NCI-H2196 treated with DMSO at 0.1 percent for 48 hours (cell line): ENCODE measurements at regions not wholly inside any gene's neighbourhood (a gene's known extent, or its start where the extent isn't known, plus 50 kb on each side); places are given as distances from the start of the nearest gene placed in this dataset.
"Not testable (repeated sequence)": the region's sequence is repeated elsewhere in the genome, so short reads cannot be mapped to it uniquely, and the experiment has no call there.

Experiments
- DNase-seq: peaks from one replicate; lab custom pipeline; 2025; ENCODE audit not compliant: unreplicated experiment; lab: John Stamatoyannopoulos, UW

DNA sequence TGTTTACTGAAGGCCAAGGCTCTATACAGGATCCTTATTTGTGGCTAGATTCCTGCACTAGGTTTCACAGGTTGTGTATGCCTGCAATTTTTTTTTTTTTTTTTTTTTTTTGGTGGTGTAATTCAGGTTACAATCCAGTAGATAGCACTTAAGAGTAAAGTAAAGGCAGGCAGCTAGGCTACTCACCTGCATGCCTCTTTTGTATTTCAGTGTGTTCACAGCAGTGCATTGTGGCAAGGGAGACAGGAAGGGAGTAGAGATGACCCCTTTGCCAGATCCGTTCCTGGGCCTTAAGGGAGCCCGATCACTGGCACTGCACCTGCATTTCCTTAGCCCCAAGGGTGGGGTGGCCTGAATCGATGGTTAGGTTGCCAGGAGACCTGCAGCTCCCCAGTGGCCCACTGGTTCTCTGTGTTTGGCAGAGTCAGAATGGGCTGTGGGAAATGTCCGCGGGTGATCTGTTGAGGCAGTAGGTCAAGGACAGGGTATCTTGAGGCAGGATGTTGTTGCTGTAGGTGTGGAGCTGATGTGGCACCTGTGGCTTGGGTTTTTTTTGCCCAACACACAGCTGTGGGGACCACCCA is 374.9 kb upstream of the AADAT start:
- no peak for DNase-seq

DNA sequence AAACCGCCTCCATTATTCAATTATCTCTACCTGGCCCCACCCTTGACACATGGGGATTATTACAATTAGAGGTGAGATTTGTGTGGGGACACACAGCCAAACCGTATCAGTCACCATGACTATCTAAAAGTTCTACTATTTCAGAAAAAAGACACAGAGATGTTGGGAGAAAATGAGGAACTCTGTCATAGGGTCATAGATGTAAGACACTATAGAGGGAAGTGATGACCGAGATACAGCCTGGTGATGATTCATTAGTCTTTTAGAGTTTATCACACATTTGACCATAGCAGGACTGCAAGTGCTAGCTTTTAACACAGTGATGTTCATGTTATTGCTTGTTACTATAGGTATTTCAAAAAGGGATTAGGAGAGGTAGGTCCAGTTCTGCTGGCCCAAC is 357.0 kb upstream of the AADAT start:
- DNase-seq = no peak

DNA sequence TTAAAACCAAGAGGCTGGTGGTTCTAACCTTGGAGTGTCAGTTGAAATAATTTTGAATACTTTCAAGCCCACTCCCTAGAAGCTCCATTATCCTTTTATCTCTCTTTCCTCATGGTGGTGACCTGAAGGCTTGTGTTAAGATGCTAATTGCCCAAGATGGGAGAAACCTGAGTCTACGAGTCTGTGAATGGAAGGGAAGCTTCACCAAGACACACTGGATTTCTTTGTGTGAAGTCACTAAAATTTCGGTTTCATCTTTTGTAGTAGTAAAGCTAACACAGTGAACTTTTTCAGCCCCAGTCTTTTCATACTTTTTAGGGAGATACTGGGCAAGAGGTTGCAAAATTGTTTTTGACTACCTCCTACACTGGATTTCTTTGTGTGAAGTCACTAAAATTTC is 351.4 kb upstream of the AADAT start:
- not testable (repeated sequence) for DNase-seq

DNA sequence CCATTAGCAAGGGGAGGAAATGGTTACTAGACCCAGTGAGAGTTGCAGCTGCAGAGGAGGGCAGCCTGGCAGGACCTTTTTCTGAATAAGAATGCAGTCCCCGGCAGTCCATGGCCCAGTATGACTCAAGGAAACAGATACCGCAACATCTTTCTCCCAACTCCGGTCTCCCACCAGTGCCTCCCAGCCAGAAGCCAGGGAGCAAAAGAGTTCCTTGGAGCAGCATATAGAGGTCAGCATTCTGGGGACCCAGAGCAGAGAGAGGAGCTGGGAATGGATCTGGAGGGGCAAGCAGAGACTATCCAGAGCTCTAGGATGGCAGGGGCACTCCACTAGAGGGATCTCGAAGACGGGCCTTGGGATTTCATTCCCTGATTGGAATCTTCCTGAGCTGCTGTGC is 339.2 kb upstream of the AADAT start:
- no peak for DNase-seq

DNA sequence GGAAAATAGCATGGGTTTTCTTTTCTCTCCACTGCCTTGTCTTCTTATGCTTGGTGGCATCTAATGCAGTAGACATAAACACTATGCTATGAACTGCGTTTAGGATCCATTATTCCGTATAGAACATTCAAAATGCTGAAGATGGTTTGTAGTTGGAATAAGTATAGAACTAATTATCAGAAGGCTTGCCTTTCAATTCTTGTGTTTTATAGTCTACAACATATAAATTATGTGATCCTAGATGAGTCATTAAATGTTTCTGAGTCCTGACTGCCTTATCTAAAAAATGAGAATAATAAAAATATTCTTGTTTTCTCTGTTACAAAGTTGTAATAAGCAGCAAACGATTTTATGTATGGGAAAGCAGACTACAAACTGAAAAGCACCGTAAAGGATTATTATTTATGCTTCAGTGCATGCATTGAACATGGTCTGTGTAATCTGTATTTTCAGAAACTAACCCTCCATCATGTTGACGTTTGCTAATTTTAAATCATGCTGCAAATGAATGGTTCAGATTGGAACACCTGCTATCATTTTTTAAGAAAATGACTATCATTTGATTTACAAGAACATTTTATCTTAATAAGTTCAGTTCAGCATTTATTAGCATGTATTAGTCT is 335.9 kb upstream of the AADAT start:
- no peak for DNase-seq

DNA sequence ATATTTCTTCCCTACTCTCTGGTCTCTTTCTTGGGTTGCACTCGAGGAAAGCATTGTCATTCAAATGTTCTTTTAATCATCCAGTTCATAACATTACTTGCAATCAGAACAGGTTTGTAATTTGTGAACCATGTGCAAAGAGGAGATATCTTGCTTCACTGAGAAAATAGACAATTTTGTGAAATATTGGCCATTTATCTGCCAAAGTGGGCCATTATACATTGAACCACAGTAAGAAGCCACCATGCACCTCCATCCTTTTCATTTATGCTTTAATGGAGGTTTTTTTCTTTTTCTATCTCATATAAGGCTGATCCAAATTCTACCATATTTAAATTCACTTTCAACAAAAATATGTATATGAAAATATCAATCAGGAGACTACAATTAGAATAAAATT is 335.3 kb upstream of the AADAT start:
- no peak for DNase-seq

DNA sequence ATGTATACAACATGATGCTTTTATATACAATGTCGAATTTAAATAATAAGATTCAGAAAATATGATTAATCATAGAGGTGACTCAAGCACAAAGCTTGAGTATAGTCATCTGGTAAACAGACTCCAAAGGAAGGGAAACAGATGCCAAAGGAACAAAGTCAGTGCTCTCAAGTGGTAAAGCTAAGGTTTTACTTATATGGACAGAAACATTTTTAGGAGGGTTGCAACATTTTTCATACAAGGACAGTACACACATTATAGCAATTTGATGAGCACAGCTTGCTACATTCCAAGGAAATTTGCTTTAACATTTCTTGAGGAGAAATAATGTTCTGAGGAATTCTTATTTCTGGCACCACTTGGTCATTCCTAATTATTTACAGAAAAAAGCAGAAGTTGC is 333.4 kb upstream of the AADAT start:
- no peak for DNase-seq

DNA sequence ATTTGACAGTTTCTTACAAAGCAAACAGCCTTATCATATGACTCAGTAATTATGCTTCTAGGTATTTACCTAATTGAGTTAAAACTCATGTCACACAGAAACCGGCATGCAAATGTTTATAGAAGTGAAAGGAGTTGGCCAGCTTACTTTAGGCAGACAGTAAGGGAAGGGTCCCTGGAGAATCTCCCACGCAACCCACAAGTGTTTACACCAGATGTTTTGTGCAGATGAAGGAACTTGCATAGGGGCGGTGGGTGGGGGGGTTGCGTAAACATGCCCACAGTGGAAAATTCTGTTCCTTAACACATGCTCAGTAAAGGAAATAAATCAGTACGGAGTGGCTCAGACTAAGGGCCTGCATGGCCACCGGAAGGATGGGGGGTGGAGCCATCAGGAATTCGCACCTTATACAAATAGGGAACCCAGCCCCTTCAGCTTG is 330.5 kb upstream of the AADAT start:
- no peak for DNase-seq

DNA sequence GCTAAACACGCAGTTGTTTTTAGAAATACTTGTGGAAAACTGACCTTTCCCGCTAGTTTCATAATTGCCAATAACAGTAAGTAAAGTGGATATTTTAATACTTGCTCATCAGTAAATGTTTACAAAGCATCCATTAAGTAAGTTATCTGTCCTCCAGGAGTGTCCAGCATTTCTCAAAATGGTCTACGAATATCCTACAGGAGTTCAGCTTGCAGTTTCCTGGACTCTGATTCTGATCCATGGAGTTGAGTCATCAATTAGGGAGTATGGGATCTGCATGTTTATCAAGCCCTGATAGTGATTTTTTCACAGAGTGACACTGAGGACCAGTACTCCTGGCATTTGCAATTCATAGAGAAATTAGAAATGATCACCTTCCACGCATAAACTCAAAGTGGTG is 325.2 kb upstream of the AADAT start:
- no peak for DNase-seq

DNA sequence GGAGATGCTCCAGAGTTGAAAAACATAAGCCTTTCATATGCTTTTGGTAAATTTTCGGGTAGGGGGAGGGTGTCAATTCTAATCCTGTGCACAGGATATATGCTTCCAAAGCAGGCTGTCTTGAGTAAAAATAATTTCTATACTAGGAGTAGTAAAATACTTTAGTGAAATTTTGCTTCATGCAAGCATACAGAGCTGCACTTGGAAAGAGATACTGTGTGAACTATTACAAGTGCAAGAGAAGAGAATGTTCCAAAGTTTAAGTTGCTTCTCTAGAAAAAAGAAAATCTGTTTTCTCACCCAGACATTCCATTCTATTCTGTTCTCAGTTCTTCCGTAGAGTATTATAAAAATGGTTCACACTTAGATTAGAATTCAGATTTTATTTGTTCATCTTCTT is 324.6 kb upstream of the AADAT start:
- DNase-seq = no peak

DNA sequence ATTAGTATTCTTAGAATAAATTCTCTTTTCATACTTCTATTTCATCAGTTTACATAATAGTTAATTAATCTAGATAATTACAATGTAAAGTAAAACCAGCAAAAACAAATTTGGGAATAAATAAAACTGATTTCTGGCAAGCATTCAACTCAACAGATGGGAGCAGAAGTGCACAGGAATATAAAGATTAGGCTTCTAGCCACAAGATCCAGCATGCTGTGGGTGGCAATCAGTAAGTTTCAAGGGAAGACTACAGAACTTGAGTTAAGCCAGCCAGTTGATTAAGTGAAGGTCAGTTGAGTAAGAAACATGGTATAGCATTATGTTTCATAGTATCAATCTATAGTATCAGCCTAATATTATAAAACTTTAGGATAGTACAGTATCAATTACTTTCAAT is 324.2 kb upstream of the AADAT start:
- no peak for DNase-seq

DNA sequence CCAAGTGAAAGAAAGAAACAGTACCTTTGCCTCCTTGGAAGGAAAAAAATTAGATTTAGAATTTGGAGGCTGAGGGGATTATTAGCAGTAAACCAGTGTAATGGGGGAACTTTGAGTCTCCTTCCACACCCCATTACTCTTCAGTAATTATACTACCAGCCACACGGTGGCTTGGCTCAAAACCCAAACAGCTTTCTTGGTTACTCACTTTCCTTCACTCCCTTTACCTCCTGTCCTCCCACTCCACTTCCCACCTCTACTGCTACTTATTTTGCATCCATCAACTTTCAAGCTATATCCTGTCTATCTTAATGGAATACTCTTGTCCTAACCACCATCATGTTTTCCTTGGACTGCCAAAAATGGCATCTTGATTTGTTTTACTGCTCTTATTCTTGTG is 310.6 kb upstream of the AADAT start:
- no peak for DNase-seq

DNA sequence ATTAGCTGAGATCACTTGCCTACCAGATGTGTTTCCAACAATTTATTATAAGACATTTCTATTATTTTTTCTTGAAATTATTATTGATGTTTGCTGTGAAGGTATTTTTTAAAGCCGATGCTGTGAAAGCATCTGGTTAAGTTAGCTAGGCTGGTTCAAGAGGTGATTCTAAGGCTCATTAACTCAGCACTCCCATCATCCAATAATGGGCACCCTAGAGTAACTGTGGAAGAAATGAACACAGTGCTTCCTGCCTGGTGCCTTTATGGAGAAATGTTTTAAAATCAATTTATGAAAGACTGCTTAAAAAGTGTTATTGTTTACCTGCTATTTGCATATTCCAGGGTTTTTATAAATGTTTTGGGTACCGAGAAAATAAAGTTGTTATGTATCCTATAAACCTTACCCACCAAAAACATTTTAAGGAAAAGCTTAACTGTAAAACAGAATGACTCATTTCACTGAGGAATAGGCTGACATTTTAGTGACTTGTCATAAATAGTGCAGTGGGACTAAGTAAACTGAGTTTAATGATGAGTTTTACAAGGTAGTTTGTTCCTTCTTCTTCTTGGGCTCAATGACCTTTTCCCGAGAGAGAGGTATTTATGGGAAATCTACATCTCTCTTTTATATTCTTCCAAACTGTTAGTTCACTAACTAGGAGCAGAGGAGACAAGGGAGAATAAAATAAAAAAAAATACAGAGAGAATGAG is 310.0 kb upstream of the AADAT start:
- DNase-seq = no peak

DNA sequence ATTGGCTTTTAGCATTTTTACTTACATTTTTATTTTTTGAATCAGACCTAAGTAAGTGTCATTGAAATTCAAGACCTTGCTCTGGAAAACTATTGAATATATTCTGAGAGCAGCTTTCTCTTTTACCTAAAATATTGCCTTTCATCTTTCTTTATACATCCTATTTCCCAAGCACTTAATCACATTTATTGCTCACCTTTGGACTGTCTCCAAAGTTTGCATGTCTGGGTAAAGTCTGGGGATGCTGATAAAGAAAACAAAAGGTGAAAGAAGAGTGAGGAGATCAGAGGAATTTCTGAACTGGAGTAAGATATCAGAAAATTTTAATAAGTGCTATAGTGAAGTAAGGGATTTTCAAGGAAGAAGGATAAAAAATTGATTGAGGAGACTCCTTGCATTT is 308.5 kb upstream of the AADAT start:
- DNase-seq = no peak

DNA sequence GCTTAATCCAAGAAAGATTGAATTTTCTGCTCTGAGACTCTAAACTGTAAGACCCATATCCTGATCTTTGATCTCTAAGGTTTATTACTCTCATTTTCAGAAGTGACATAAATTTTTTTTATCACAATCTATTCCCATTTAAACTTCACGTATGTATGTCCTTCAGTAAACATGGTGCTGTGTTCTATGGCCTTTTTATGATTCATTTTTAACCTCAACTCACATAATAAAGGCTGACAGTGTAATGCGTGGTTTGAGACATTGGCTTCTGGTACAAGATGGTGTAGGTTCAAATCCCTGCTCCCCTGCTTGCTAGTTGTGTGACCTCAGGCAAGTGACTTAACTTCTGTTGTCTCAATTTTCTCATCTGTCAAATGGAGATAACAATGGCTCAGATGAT is 306.0 kb upstream of the AADAT start:
- DNase-seq = no peak

DNA sequence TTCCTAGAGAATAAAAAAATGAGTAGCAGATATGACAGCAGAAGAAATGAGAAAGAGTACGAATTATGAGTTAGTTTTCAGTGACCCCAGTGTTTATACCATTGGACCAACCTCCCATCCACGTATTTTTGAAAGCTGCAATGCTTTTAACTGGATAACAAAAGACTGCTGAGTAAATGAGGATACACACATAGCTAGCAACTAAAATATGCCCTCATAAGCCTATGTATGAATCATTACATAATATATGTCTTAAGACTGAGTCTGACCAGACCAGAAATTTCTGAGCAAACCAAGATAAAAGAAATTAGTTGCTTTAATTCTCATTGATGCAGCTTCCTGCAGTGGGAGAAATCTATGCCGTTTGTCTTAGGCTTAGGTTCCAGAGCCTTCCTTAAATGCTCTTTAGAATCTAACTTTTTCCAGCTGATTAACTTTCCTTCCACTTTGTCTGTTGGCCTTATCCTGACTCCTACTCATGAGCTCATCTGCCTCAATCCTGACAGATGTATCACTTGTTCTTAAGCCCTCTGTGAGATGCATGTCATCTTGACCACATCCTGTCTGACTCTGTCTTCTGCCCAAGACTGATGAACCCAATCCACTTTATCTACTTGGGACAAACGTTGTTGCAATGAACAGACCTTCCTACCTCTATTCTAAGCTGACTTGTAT is 301.4 kb upstream of the AADAT start:
- no peak for DNase-seq

DNA sequence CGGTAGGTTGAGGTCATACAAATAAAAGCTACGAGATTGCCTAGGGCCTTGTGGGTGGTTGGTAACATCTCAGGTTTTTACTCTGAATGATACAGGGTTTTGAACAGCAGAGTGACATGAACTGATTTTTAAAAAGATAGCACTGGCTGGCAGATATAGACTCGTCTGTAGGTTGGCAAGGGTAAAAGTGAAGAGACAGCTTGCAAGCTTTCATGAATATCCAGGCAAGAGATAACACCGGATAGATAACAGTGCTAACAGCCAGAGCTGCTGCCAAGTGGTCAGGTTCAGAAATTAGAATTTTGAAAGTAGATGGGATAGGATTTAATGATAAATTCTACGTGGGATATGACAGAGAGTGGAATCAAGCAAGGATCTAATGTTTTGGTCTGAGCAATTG is 299.7 kb upstream of the AADAT start:
- DNase-seq = no peak

DNA sequence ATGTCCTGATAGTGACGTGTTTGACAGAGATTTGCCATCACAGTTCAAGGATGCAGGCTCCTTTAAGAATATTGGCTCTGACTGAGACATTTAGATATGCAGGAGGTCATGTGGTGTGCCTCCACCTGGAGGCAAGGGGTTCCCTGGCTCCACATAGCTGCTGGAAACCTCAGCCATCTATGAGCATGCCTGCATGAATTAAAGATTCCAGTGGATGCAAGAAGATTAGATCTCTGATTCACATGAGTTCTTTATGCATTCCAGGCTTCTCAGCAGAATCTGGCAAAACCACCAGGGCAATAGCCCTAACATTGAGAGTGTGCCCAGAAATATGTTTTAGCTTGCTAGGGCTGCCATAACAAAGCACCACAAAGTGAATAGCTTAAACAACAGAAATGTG is 298.5 kb upstream of the AADAT start:
- no peak for DNase-seq

DNA sequence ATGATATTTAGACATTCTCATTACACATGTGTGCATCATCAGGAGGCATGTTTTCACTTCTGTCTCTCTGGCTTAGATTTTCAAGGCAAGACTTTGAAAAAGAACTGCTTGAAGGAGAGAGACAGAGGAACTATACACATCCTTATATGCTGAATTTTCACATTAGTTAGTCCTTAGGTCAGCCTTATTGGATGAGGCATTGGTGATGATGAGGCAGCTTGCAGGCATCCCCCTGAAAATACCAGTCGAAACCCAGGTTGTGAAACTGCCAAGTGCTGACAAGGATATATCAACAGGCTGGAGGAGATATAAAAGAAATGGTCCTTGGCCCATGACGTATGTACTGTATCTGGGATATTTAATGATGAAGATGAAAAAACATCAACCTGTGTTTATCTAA is 297.2 kb upstream of the AADAT start:
- DNase-seq = no peak

DNA sequence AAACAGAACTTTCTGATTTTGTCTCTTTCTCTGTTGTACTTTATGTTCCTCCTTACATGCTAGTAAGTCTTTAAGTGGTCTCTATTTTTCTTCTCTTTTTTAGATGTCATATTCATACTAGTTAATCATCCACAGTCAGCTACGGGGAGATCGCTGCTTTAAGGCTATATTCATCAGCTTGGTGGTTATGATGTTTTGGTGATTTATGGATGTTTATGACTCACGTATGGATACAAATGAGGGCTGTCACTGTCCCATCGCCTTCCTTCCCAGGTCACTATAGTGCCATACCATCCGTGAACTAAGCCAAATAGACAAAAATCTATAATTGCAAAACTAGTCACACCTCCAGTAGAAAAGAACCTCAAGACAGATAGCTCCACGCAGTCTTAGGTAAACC is 296.8 kb upstream of the AADAT start:
- no peak for DNase-seq

DNA sequence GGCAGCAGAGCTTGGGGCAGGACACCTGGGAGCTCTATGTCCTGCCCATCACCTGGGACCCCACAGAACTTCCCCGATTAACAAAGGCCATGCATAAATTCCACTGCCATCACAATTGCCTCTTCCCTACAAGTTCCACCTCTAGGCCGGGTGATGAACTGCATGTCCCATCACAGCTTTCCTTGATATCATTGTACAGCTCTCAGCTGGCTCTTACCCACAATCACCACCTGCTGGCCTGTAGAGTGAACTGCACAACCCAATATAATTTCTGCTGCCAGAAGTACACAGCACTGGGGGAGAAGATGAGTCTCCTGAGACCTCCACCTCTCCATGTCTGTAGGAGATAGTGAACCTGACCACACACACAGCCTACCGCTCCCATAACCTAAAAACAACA is 285.0 kb upstream of the AADAT start:
- DNase-seq = no peak

DNA sequence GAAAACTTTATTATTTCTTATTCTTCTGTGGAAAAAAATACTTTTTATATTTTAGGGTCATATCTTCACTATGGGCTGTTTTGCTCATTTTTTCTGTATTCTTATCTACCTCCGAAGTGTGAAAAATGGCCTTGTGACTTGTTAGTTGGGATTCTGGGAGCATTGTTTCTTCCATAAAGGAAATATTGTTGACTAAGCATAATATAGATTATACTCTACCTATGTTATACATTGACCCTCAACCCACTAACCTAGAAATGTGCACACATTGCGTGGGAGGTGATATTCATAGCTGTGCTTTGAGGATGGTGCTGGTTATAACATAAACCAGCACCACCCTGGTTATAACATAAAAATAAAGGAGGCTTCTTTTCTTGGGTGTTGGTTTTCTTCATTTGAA is 259.2 kb upstream of the AADAT start:
- DNase-seq = no peak
